SJSA1 (cell line): ENCODE measurements at regions not wholly inside any gene's neighbourhood (a gene's known extent, or its start where the extent isn't known, plus 50 kb on each side); places are given as distances from the start of the nearest gene placed in this dataset.
A peak's percentile ranks its signal among the peaks of the same experiment; 100 is the strongest.
"Not testable (repeated sequence)": the region's sequence is repeated elsewhere in the genome, so short reads cannot be mapped to it uniquely, and the experiment has no call there.

Experiments used
- DNase-seq, 2 experiments: peaks; one replicate each; pipeline ENCODE4 v3.0.0-alpha.2; 2015 to 2020; ENCODE audit warnings: low spot score in 2 of 2, low read depth in 1 of 2
- H3K27ac ChIP-seq: fragments of 250-450 bp; sonication (Bioruptor Pico); 2 replicates; pipeline ENCODE4 v1.5.1; 2020; ENCODE audit warnings: mild to moderate bottlenecking, moderate library complexity
- H3K27me3 ChIP-seq: fragments of 250-450 bp; sonication (Bioruptor Pico); replicated peaks from 2 replicates; pipeline ENCODE4 v1.5.1; 2020; ENCODE audit warnings: mild to moderate bottlenecking, moderate library complexity
- H3K36me3 ChIP-seq: fragments of 250-450 bp; sonication (Bioruptor Pico); 2 replicates; pipeline ENCODE4 v1.5.1; 2020; ENCODE audit warnings: mild to moderate bottlenecking
- H3K4me1 ChIP-seq: fragments of 250-450 bp; sonication (Bioruptor Pico); replicated peaks from 2 replicates; pipeline ENCODE4 v1.6.1; 2021; ENCODE audit warnings: mild to moderate bottlenecking
- H3K4me3 ChIP-seq: fragments of 250-450 bp; sonication (Bioruptor Pico); 2 replicates; pipeline ENCODE4 v1.5.1; 2020; ENCODE audit warnings: mild to moderate bottlenecking
- H3K9me3 ChIP-seq: fragments of 250-450 bp; sonication (Bioruptor Pico); replicated peaks from 2 replicates; pipeline ENCODE4 v1.5.1; 2020; ENCODE audit warnings: mild to moderate bottlenecking

DNA sequence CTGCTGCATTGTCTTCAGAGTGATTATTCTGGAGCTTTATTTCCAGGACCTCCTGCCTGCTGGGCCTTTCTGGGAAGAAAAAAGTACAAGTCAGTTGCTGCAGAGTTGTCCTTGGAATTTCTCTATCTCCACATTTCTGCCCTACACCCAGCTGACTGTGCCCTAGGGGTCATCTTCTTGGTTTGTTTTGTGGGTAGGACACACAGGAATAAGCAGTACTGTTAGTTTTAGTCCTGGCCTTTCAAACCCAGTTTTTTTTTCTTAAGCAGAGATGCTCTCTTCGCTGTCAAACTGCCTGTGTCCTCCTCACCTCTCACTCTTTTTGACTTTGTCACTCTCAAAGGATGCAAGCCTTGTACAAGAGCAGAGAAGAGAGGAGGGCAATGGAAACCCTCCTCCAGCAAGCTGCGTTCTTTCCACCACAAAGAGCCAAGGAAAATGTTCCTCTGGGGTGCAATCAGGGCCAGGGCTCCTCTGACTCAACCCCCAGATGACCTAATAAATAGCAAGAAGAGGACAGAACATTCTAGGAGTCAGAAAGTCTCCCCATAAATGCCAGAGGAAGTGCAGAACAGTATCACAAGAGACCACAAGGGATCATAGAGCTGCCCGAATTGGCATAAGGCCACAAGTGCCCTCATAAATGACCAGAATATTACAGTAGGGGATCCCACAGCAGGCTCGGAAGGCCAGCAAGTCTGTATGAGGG, 186.2 kb downstream of the RCHY1 start:
- no peak overlapping the region for H3K4me3 ChIP-seq
- no peak overlapping the region for H3K27ac ChIP-seq
- 0 out of 2 replicates have a peak, but pooled peaks cover 1% of the 10 kb centered on the region for H3K9me3 ChIP-seq
- H3K36me3 ChIP-seq: no peaks in the 10 kb centered on the region
- H3K4me1 ChIP-seq: peaks cover 12% of the 10 kb centered on the region
- H3K27me3 ChIP-seq: no peaks in the 10 kb centered on the region
- peak in 1 of 2 experiments; percentile 17 for DNase-seq

GRCh38 chr4:75325318-75325979, 188.8 kb downstream of the RCHY1 start:
- Histone ChIP-seq H3K27me3 (no peaks in the 10 kb centered on the region), H3K27ac (no peak overlapping the region), H3K36me3 (no peaks in the 10 kb centered on the region), H3K4me3 (no peak overlapping the region), H3K4me1 (peaks cover 20% of the 10 kb centered on the region), H3K9me3 (no peaks in the 10 kb centered on the region)
- no peak for DNase-seq

DNA sequence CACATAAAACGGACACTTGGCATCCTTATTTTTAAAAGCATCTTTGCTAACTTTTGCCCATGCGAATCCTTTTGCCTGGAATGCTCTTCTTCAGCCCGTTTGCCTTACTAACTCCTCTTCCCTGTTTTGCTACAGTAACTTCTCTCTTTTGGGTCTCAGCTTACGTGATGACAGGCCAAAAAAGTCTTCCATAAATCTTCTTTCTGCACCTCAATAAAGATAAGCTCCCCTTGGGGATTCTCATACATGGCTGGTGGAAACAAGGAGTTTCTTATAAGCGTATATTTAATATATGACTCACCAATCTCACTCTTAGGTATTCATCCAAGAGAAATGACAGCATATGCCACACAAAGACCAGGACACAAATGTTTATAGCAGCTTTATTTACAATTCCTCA, 192.7 kb downstream of the RCHY1 start:
- no peak overlapping the region for H3K27ac ChIP-seq
- no peaks in the 10 kb centered on the region for H3K36me3 ChIP-seq
- H3K4me3 ChIP-seq: no peak overlapping the region
- no peaks in the 10 kb centered on the region for H3K27me3 ChIP-seq
- DNase-seq: no peak
- H3K4me1 ChIP-seq: peaks cover 9% of the 10 kb centered on the region
- no peaks in the 10 kb centered on the region for H3K9me3 ChIP-seq

- DNase-seq, H3K36me3 ChIP-seq, H3K9me3 ChIP-seq, H3K27ac ChIP-seq, H3K4me1 ChIP-seq, H3K4me3 ChIP-seq, H3K27me3 ChIP-seq: not testable (repeated sequence)
Measured at GRCh38 chr4:75317641-75318040, 196.6 kb downstream of the RCHY1 start.

DNA sequence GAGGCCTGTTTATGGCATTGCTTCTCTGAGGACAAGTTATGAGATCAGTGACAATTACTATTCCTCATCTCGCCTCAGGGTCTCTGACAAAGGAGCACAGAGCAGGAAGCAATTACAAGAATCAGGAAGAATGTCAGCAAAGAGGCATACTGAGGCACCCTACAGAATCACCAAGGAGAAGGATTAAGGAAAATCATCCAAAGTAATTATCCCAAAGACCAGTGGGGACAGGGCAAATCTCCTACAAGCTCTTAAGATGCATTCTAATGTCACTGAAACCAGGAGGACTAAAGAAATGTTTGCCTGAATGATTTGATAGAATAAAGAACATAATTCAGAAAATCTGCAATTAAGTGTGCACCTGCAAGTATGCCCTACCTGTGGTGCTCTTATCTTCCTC, 206.2 kb downstream of the RCHY1 start:
- H3K4me3 ChIP-seq: no peak overlapping the region
- no peak for DNase-seq
- H3K4me1 ChIP-seq: no peaks in the 10 kb centered on the region
- H3K9me3 ChIP-seq: 0 out of 2 replicates have a peak, but pooled peaks cover 2% of the 10 kb centered on the region
- no peaks in the 10 kb centered on the region for H3K36me3 ChIP-seq
- H3K27ac ChIP-seq: no peak overlapping the region
- H3K27me3 ChIP-seq: 0 out of 2 replicates have a peak, but pooled peaks cover 2% of the 10 kb centered on the region

- Histone ChIP-seq H3K4me3 (no peak overlapping the region), H3K4me1 (no peaks in the 10 kb centered on the region), H3K27me3 (0 out of 2 replicates have a peak, but pooled peaks cover 2% of the 10 kb centered on the region), H3K27ac (no peak overlapping the region), H3K36me3 (no peaks in the 10 kb centered on the region), H3K9me3 (0 out of 2 replicates have a peak, but pooled peaks cover 2% of the 10 kb centered on the region)
- no peak for DNase-seq
Measured at GRCh38 chr4:75306506-75306905, 207.7 kb downstream of the RCHY1 start.

DNA sequence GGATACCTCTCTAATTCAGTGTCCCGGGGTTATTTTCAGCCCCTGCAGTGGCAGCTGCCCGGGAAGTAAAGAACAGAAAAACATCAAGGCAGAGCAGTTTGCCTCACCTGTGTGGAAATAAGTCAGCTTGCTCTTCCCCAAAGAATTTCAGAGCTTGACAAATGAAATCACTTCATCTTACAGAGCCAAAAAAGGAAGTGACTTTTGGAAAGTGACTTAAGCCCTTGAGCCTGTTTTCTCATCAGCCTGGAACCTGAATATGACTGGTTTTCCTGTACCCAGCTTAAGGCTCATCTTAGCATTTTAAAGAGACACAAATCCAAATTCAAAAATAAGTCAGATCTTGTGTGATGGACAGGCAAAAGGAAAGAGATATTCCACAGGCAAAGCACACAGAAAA, 211.6 kb downstream of the RCHY1 start:
- Histone ChIP-seq H3K27ac (no peak overlapping the region), H3K4me1 (no peaks in the 10 kb centered on the region), H3K4me3 (no peak overlapping the region), H3K27me3 (0 out of 2 replicates have a peak, but pooled peaks cover 2% of the 10 kb centered on the region), H3K36me3 (no peaks in the 10 kb centered on the region), H3K9me3 (no peaks in the 10 kb centered on the region)
- DNase-seq: no peak

- no peak for DNase-seq
- Histone ChIP-seq H3K9me3 (no peaks in the 10 kb centered on the region), H3K4me1 (no peaks in the 10 kb centered on the region), H3K36me3 (no peaks in the 10 kb centered on the region), H3K27ac (no peak overlapping the region), H3K27me3 (peaks cover 12% of the 10 kb centered on the region; the same call in 1 of the 2 replicates), H3K4me3 (no peak overlapping the region)
Measured at GRCh38 chr4:75289914-75290582, 224.2 kb downstream of the RCHY1 start.

- no peaks in the 10 kb centered on the region for H3K36me3 ChIP-seq
- no peaks in the 10 kb centered on the region for H3K4me1 ChIP-seq
- DNase-seq: no peak
- peaks cover 12% of the 10 kb centered on the region; the same call in 1 of the 2 replicates for H3K27me3 ChIP-seq
- H3K4me3 ChIP-seq: no peak overlapping the region
- H3K9me3 ChIP-seq: no peaks in the 10 kb centered on the region
- no peak overlapping the region for H3K27ac ChIP-seq
Measured at GRCh38 chr4:75287738-75288517, 226.3 kb downstream of the RCHY1 start.

- Histone ChIP-seq H3K9me3 (no peaks in the 10 kb centered on the region), H3K27me3 (peaks cover 12% of the 10 kb centered on the region; the same call in 1 of the 2 replicates), H3K36me3 (no peaks in the 10 kb centered on the region), H3K4me1 (no peaks in the 10 kb centered on the region), H3K4me3 (no peak overlapping the region), H3K27ac (no peak overlapping the region)
- no peak for DNase-seq
Measured at GRCh38 chr4:75285837-75286236, 228.4 kb downstream of the RCHY1 start.

DNA sequence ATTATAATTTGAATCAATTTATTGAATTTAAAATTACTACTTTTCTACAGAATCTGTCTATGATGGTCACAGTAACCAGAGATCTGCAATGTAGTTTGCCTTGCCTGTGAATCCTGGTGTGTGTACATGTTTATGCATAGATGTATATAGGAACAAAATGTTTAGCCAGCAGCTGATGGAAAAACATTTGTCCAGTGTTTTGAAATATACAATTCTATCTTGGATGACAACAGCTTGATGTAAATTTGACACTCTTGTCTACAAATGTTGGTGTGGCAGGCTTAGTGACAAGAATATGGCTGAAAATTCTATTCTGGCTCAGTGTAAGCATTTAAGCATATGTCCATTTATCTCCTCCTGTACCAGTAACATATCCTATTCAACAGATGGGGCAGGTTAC, 229.4 kb downstream of the RCHY1 start:
- no peaks in the 10 kb centered on the region for H3K9me3 ChIP-seq
- H3K36me3 ChIP-seq: no peaks in the 10 kb centered on the region
- no peak for DNase-seq
- no peak overlapping the region for H3K4me3 ChIP-seq
- no peak overlapping the region for H3K27ac ChIP-seq
- H3K4me1 ChIP-seq: no peaks in the 10 kb centered on the region
- H3K27me3 ChIP-seq: peaks cover 12% of the 10 kb centered on the region; the same call in 1 of the 2 replicates

DNA sequence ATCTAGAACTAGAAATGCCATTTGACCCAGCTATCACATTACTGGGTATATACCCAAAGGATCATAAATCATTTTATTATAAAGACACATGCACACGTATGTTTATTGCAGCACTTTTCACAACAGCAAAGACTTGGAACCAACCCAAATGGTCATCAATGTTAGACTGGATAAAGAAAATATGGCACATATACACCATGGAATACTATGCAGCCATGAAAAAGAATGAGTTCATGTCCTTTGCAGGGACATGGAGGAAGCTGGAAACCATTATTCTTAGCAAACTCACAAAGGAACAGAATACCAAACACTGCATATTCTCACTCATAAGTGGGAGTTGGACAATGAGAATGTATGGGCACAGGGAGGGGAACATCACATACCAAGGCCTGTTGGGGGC, 233.7 kb downstream of the RCHY1 start:
- H3K27me3 ChIP-seq, H3K4me1 ChIP-seq, H3K27ac ChIP-seq, DNase-seq, H3K36me3 ChIP-seq, H3K9me3 ChIP-seq, H3K4me3 ChIP-seq: not testable (repeated sequence)

- H3K27ac ChIP-seq: no peak overlapping the region
- H3K27me3 ChIP-seq: no peaks in the 10 kb centered on the region; the same call in 1 of the 2 replicates
- no peaks in the 10 kb centered on the region for H3K4me1 ChIP-seq
- no peak for DNase-seq
- no peak overlapping the region for H3K4me3 ChIP-seq
- H3K9me3 ChIP-seq: no peaks in the 10 kb centered on the region
- no peaks in the 10 kb centered on the region for H3K36me3 ChIP-seq
Measured at GRCh38 chr4:75259306-75259705, 254.9 kb downstream of the RCHY1 start.
